GM06990 (cell line): ENCODE measurements at regions not wholly inside any gene's neighbourhood (a gene's known extent, or its start where the extent isn't known, plus 50 kb on each side); places are given as distances from the start of the nearest gene placed in this dataset.

Source experiments
- DNase-seq: peaks from one replicate; pipeline ENCODE4 v3.0.0-alpha.2; 2011; ENCODE audit not compliant: insufficient read length; ENCODE audit errors: extremely low read depth
- H3K27me3 ChIP-seq: replicated peaks from 2 replicates; pipeline ENCODE4 v1.6.0; 2011; ENCODE audit warnings: low read length; ENCODE audit not compliant: control insufficient read depth, insufficient read depth
- H3K36me3 ChIP-seq: 2 replicates; pipeline ENCODE4 v1.5.1; 2011; ENCODE audit warnings: low read length; ENCODE audit not compliant: control insufficient read depth, insufficient read depth
- H3K4me3 ChIP-seq: replicated peaks from 2 replicates; pipeline ENCODE4 v1.5.1; 2011; ENCODE audit warnings: low read depth, mild to moderate bottlenecking, control low read depth, low read length
- CTCF ChIP-seq: IDR thresholded peaks from 2 replicates; pipeline ENCODE4 v1.5.1; 2011; ENCODE audit warnings: low read length, control low read depth, mild to moderate bottlenecking, inconsistent platforms; ENCODE audit not compliant: insufficient read depth, poor library complexity, severe bottlenecking

GRCh38 chr12:24697295-24697694 lies 251.6 kb downstream of the BCAT1 start:
- Histone ChIP-seq H3K27me3 (no peaks in the 10 kb centered on the region), H3K36me3 (no peaks in the 10 kb centered on the region), H3K4me3 (no peak overlapping the region)
- TF ChIP-seq CTCF = no peak
- no peak for DNase-seq

DNA sequence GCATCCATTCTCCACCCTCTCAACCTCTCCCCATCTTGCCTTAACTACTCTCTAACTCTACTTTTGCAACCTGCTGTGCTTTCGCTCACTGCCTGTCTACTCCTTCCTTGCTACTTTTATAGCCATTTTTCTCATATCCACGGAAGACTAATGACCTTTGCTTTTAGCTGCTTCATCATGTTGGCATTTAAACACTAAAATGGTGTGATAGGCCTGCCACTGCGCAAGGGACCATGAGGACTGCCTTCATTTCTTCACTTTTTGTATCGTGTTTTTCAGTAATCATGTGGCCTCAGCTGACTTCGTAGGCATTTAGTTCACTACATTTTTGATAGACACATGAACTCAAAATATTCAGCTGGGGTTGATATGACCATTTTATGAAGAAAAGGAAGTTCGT lies 252.1 kb downstream of the BCAT1 start:
- no peak for TF ChIP-seq CTCF
- no peaks in the 10 kb centered on the region for H3K36me3 ChIP-seq
- DNase-seq = no peak
- no peaks in the 10 kb centered on the region for H3K27me3 ChIP-seq
- no peak overlapping the region for H3K4me3 ChIP-seq

DNA sequence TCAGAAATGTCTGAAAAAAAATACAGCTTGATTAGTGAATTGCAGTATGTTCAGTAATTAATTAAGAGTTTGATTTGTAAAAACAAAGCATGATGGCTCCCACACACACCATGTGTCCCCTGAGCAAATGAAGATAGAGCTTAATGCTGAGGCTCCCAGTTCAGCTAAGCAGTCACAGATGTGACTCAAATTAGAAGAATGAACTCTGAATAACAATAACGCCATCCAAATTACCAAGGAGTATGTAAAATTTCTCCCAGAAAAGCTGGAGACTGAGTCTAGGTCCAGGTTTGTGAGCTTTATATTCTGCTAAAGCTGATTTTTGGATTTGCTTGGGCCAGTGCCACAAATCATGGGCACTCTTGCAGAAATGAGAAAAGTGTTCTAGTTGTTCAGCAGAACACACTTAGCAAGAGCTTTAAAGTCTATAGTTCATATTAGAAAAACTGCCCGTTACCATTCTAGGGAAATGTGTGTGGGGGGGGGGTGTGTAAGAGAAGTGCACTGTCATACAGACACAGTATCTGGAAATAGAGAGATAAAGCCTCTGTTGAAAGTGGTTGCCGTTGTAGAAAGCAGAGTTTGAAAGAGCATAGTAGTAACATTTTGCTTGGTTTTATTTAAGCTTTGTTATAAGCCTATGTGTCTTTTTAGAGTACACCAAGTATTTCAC lies 253.1 kb downstream of the BCAT1 start:
- Histone ChIP-seq H3K36me3 (no peaks in the 10 kb centered on the region), H3K4me3 (no peak overlapping the region), H3K27me3 (no peaks in the 10 kb centered on the region)
- DNase-seq = no peak
- TF ChIP-seq CTCF = no peak

GRCh38 chr12:24695103-24695502 lies 253.8 kb downstream of the BCAT1 start:
- TF ChIP-seq CTCF = no peak
- H3K36me3 ChIP-seq = no peaks in the 10 kb centered on the region
- no peak for DNase-seq
- no peaks in the 10 kb centered on the region for H3K27me3 ChIP-seq
- H3K4me3 ChIP-seq = no peak overlapping the region

- no peak for DNase-seq
- H3K27me3 ChIP-seq = no peaks in the 10 kb centered on the region
- no peaks in the 10 kb centered on the region for H3K36me3 ChIP-seq
- no peak overlapping the region for H3K4me3 ChIP-seq
- TF ChIP-seq CTCF = no peak
Measured at GRCh38 chr12:24688601-24689000, 260.3 kb downstream of the BCAT1 start.

- no peaks in the 10 kb centered on the region for H3K36me3 ChIP-seq
- no peaks in the 10 kb centered on the region; the same call in 1 of the 2 replicates for H3K27me3 ChIP-seq
- TF ChIP-seq CTCF = no peak
- H3K4me3 ChIP-seq = no peak overlapping the region
- no peak for DNase-seq
Measured at GRCh38 chr12:24681570-24681969, 267.3 kb downstream of the BCAT1 start.
